HG03432 (cell line): ENCODE measurements at regions not wholly inside any gene's neighbourhood (a gene's known extent, or its start where the extent isn't known, plus 50 kb on each side); places are given as distances from the start of the nearest gene placed in this dataset.

Source experiments
- ATAC-seq: cut with Tn5 transposase; IDR thresholded peaks from one replicate; pipeline ENCODE4 v1.9.1; 2021; ENCODE audit warnings: mild to moderate bottlenecking, moderate library complexity; ENCODE audit not compliant: unreplicated experiment

DNA sequence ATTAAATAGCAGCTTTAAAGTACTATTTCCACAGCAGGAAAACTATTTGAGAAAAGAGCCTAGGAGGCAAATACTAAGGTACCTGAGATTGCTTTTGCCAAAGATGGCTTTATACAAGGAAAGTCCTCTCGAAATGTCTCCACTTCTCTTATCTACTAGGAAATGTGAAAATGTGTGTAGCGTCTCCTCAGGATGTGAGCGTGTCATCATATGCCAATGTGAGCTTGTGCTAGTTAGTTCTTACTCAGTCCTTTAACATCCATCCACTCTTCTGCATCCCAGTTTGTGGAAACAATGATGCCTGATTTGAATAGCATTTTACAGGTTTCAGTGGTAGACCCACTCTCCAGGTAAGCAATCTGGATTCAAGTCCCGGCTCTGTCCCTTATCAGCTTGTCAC lies 421.0 kb downstream of the DYNC2H1 start:
- ATAC-seq: no peak

DNA sequence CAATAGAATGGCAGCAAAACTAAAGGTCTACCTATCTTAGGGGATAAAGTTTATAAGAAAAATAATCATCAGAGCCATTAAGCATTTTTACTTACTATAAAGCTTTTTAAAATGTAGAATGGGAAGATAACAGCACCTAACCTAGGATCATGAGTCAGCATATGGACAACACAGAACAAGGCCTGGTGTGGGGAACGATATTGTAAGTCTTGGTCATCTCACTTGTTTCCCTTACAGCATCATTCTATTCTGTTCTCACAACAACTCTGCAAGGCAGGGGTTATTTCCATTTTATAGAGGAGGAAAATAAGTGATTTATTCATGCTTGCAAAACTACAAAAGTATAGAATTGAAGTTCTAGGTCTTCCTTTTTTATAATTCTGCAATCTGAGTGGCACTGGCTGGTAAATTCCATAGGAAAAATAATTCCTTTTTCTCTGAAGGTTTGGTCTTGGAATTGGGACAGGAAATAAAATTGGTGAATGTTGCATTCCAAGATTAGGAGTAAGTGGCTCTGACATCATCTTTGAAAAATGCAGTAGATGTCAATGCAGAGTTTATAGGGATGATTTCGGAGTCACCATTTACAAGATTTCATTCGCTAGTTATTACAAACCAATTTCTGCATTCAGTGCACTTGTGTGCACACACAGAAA lies 423.0 kb downstream of the DYNC2H1 start:
- no peak for ATAC-seq

DNA sequence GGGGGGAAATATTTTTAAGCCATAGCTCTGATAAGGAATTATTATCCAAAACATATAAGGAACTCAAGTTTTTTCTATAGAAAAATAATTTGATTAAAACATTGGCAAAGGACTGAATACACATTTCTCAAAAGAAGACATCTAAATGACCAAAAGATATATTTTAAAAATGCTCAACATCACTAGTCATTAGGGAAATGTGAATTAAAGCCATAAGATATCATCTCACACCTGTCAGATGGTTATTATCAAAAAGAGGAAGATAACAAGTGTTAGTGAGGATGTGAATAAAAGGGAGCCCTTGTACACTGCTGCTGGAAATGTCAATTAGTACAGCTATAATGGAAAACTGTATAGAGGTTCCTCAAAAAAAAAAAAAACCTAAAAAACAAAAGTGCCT lies 425.0 kb downstream of the DYNC2H1 start:
- ATAC-seq: no peak

DNA sequence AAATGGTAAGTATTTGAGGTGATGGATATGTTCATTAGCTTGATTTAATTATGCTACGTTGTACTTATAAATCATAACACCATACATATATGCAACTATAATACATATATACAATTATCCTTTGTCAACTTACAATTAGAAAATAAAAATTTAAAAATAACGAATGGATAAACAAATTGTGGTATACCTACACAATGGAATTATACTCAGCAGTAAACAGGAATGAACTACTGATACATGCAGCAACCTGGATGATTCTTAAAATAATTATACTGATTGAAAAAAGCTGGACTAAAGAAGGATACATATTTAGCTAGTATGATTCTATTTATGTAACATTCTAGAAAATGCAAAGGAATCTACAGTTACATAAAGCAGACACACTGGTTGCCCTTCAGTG lies 425.7 kb downstream of the DYNC2H1 start:
- no peak for ATAC-seq

DNA sequence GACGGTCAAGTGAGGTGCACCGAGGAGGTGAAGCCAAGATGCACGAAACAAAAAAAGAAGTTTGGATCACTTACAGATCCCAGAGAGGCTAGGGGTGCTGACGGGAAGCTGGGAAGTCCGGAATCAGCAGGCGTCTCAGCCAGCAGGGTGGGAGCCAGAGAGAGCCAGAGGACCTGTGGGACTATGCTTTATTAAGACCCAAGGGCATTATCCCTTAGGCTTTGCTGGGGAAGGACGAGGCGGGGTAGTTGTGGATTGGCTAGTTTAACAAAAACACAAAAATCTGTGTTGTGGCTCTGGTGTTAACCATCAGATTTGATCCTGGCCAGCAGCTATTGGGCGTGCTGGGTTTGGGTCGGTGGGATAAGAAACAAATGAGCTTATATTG lies 427.1 kb downstream of the DYNC2H1 start:
- no peak for ATAC-seq

DNA sequence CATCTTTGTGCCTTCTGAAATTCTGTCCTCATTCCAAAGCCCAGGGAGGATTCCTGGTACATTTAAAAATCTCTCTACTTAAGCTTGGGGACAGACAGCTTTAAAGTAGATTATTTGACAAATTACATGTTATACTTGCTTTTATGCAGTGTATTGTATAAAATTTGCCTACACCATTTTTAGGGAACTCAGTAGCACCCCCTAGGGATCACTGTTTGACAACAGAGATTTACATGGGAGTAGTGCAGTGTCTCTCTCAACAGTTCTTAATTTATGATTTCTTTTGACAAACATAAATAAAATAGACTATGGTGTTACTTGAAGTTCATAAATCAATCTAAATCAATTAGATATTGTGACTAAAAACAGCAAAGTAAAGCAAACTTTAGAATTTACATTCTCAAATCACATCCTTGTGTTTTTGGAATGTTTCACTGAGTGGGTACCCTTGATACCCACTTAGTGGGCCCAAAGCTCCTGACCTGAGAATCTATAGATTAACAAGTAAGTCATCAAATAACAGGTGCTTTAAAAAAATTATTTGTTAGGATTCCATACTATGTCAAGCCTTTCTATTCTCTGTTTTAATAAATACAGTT lies 428.8 kb downstream of the DYNC2H1 start:
- ATAC-seq: no peak

DNA sequence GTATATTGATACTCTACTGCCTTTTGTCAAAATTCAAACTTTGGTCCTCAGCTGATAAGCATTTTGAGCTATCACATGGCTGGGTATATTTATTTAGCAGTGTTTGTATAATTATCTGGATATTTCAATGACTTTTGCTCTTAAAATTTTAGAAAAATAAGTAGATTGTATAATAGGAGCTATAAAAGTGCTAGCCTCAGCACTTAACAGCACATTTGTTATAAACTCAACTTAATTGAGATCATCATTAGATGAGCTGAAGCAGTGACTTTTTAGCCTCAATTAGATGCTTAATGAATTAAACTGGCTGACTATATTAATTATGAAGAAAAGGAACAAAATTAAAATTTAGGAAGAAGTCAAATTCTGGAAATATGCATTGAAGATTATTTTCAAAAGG lies 429.9 kb downstream of the DYNC2H1 start:
- ATAC-seq: no peak

DNA sequence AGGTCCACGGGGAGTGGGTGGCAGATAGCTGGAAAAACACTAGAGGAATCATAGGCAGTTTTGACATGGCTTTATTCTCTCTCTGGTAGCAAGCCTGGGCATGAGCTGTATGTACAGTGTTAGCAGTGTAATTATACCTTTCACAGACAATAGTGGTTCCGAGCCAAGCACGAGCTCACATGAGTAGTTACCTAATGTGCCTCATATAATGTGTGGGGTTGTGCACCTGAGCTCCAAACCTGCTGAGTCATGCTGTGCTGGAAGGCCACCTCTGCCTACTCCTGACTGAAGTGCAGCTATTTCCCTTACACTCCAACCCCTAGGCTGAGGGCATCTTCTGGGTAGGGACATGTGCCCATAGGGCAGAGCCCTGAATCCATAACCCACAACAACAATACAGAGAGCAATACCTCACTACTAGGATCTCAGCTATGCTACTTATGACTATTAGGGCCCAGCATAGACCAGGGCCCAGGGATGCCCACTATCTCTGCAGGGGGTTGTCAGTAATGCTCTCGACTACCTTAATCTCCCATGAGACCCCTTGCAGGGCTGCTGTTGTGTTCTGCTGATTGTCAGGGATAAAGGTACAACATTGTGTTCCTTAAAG lies 432.1 kb downstream of the DYNC2H1 start:
- no peak for ATAC-seq

DNA sequence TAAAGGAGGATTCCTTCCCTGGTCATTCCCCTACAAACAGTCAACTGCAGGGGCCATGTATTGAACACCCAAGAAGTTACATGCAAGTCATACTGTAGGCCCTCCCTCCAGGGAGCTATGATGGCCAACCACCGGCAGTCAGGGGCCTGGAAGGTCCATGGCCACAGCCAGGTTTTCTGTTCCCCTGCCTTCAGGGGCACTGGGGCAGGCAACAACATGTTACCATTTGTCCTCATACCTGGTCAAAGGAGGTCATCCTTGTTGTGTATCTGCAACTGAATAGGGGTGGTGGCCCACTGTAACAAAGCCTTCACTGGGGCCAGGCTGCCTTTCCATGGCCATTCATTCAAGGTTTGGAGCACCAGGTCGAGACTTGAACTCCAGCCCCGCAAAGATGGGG lies 433.6 kb downstream of the DYNC2H1 start:
- ATAC-seq: no peak

DNA sequence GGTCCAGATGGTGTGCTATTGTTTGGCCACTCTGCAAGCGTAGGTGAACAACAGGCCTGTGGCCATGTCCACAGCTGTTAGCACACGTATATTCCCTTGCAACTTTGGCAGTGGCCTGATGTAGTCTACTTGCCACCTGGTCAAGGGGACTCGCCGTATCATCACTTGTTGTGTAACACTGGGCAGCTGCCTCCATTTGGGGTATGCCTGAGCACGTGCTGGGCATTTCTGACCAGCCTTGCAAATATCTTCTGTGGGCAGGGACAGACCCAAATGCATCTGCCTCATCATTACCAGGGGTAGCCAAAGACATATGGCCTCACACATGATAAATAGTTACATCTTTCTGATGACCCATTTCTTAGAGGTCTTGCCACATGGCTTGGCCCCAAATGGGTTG lies 434.2 kb downstream of the DYNC2H1 start:
- no peak for ATAC-seq

DNA sequence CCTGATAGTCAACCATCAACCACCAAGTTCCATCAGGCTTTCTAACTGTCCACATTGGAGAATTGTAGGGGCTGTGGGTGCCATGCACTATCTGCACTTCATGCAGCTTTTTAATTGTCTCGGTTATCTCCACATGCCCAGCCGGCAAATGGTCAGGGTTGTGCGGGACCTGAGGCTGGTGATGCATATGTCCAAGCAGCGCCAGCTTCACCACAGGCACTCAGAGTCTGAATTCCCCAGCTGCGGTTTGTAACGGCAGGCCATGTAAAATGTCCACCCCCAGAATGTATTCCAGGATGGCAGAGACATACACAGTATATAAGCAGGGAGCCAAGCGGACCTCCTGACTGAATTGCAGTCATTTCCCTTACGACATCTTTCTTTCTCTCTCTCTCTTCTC lies 435.6 kb downstream of the DYNC2H1 start:
- ATAC-seq: no peak

DNA sequence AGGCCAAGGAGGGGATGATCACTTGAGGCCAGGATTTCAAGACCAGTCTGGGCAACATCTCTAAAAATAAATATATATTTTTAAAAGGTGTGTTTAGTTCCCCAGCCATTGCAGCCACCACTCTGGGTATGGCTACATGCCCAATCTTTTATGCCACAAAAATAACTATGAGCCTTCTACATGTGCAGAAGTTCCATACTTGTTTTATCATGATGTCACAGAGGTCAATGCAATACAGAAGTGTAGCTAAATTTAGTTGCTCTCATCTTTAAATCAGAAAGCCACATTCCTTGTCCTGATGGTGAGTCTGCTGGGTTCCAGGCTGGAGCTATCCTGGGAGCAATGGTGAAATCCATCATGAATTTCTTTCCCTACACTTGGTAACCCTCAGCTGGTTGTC lies 436.3 kb downstream of the DYNC2H1 start:
- no peak for ATAC-seq

DNA sequence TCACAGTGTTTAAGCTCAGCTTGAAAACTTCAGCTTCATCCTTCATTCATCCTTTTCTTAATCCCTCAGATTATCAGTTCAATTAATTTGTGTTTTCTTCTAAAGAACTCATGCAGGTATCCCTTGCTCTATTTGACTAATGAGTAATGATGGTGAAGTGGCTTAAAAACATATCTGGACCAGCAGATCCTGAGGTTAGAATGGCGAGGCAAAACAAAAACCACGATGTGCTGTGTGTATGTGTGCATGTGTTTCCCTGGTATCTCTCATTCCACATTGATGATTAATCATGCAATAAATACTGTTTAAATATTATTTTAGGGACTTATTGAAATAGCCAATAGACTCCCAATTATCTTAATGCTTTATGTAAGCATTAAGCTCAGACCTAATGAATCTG lies 437.0 kb downstream of the DYNC2H1 start:
- no peak for ATAC-seq

DNA sequence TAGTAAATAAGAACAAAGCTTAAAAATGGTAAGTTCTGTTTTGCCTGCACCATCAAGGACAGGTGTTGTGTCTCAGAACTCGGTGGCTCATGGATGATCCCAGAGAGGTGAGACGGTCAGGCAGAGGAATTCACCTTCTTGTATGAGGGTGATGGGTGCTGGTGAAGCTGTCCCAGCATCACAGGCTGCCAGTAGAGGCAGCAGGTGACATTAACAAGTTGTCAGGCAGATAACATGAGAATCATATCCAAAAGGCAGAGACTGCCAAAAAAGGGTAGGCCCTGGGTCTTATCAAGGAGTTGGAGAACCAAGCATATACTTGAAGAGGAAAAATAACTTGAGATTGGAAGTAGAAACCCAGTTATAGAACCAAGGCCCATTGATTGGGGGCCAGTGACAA lies 437.8 kb downstream of the DYNC2H1 start:
- ATAC-seq: no peak

DNA sequence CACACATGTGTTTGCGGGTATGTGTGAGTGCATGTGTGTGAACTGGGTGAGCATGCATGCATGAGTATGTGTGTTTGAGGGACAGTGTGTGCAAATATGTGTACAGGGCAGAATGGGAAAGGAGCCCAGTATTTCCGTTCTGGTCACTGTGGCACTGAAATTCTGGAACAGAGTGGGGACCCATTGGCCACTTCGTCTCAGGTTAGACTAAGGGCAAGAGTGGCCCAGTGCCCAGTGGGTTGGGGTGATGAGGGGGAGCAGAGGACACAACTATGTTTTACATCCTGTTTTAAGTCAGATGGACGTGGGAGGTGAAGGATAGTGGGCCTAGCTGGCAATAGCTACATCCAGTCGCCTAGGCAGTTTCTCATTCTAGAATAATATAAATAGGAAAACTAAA lies 438.5 kb downstream of the DYNC2H1 start:
- ATAC-seq: no peak

DNA sequence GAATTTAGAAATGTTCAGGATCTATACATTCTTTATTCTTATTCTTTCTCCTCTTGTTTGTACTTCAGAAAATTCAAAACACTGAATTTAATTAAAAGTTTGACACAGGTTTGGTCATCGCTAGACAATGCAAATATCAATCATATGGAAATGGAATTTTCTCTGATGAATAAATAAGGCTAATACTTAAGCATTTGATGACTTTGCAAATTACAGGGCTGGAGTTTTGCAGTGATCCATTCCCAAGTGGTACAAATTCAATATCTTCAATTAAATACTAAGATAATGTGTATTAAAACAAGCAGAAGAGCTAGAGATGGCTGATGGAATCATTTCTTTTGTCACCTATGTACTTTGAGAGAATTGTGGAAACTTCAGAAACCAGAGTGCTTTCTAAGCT lies 439.6 kb downstream of the DYNC2H1 start:
- ATAC-seq: no peak

DNA sequence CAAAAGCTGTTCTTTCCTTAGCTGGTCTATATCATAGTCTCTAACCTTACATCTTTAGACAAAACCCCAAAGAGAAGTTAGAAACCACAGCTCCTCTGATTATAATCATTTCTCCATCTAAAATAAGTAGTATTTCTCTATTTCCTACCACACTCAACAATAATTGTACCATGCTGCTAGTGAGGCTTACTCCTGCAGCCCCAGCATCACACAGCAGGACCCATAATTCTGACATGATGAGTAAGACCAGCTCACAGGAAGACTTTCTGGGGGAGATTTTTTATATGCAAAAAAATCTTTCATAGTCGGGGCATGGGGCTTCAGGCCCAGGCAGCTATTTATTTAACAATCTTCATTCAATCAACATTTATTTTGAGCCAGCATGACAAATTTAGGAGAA lies 441.6 kb downstream of the DYNC2H1 start:
- ATAC-seq: no peak

DNA sequence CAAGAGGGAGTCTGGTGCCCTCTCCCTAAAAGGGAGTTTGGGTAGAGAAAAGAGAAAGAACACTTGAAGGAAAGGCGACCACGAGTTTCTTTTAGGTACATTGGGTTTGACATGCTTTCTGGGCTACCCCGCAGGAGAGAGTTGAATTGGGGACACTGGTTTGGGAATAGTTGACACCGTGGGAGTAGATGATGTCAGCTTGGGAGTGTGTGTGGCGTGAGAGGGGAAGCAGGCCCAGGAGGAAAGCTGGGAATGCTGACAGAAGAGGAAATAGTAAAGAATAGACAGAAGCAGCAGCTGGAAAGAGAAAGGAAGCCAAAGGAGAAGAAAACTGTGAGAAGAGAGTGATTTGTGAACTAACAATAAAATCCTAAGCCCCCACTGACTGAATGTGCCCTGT lies 442.9 kb downstream of the DYNC2H1 start:
- no peak for ATAC-seq

DNA sequence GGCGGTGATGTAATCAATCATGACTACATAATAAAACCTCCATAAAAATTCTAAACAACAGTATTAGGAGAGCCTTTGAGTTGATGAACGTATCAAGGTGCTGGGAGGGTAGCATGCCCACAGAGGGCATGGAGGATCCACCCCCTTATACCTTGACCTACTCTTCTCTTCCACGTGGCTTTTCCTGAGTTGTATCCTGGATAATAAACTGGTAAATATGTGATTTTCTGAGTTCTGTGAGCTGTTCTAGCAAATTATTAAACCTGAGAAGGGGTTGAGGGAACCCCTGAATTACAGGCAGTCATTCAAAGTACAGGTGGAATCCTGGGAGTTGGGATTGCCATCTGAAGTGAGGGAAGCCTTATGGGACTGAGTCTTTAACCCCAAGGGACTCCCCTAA lies 446.9 kb downstream of the DYNC2H1 start:
- no peak for ATAC-seq

DNA sequence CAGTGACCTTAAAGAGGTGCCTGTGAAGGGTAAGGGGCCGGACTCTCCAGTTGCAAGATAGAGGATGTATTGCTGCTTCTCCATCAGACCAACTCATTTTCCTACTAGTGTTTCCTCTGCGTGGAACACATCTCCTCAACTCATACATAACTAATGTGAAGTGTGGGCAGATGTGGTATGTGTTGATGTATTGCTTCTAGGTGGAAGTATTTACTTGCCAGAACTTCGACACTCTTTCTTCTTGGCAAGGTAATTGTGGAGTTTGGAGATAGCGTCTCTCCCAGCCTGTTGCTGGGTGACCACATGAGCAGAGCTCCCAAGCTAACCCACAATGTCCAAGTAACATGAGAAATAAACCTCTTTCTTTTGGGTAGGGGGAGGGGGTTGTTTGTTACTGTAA lies 456.9 kb downstream of the DYNC2H1 start:
- ATAC-seq: no peak

DNA sequence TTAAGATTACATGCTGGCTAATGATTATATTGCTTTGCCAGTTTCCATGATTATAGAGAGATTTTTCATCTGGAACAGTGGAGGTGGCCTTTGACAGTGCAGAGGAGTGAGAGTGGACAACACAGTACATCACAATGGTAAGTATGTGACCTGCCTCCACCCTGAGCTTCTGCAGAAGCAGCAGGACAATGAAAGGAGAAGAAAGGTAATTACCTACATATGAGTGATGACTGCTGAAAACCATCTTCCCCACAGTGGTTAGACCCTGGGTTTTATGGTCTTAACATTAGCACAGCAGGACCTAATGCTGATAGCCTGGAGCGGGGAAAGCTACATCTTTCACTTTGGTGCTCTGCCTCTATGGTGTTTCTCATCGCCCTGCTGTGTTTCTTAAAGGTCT lies 454.7 kb upstream of the DDI1 start:
- ATAC-seq: no peak

DNA sequence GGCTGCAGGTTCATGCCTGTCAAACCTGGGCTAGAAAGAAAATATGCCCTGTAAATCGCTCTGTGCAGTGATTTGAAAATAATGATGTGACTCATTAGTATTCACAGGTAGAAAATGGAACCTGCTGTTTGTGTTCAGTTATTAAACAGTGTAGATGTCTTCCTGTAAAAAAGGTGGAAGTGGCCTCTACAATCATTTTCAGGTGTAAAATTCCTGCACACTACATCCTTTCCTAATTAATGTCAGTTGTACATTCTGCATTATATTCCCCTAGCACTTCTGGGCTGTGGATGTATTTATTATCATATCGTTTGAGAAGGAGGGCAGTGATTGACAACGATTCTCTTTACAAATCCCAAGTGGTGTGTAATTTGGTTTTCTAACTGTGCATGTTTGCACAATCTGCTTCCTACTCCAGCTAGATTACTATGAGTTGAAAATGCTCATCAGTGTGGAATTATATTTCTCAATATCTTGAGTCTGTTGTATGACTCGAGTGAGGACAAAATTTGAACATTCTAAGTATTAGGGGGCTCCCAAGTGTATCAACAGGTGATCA lies 454.0 kb upstream of the DDI1 start:
- ATAC-seq: no peak
